Head of caudate nucleus (tissue), 42 donors: ENCODE measurements at regions not wholly inside any gene's neighbourhood (a gene's known extent, or its start where the extent isn't known, plus 50 kb on each side); places are given as distances from the start of the nearest gene placed in this dataset.
"Not testable (repeated sequence)": the region's sequence is repeated elsewhere in the genome, so short reads cannot be mapped to it uniquely, and the experiment has no call there.

Experiments used
- DNase-seq, 42 donors: peaks; one replicate each; pipeline versions ENCODE4 v3.0.0 to v3.0.0-alpha.2; 2020 to 2021; ENCODE audit warnings: mixed read lengths in 7 of 42
- intact Hi-C: fragments of 100-400 bp; cut with DNase I; formaldehyde crosslinking; loops from one replicate; pipeline ENCODE4 v1.15.0; 2022

- peak in 1 of 42 donors; percentile 8 for DNase-seq
- intact Hi-C loops: loop anchor here (10.0 kb wide), 1 partner anchor 936 kb away; no protein-coding TSS in a partner anchor
These were observed 63.9 kb downstream of the MAT2B start for GRCh38 chr5:163569284-163569683.

GRCh38 chr5:163571744-163572143 is 66.3 kb downstream of the MAT2B start:
- intact Hi-C loops: no loop called here
- DNase-seq: no peak

- intact Hi-C loops: no loop called here
- DNase-seq: no peak
These were observed 69.3 kb downstream of the MAT2B start for GRCh38 chr5:163574472-163575440.

- intact Hi-C loops: no loop called here
- no peak for DNase-seq
These were observed 73.2 kb downstream of the MAT2B start for GRCh38 chr5:163578652-163579051.

DNA sequence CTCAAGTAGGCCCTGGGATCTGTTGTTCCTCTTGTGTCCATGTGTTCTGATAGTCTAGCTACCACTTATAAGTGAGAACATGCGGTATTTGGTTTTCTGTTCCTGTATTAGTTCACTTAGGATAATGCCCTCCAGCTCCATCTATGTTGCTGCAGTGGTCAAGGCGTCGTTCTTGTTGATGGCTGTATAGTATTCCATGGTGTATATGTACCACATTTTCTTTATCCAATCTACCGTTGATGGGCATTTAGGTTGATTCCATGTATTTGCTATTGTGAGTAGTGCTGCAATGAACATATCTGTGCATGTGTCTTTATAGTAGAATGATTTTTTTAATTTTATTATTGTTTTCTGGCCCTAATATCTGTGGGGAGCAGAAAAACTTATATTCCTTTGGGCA is 74.3 kb downstream of the MAT2B start:
- DNase-seq: no peak
- intact Hi-C loops: no loop called here

DNA sequence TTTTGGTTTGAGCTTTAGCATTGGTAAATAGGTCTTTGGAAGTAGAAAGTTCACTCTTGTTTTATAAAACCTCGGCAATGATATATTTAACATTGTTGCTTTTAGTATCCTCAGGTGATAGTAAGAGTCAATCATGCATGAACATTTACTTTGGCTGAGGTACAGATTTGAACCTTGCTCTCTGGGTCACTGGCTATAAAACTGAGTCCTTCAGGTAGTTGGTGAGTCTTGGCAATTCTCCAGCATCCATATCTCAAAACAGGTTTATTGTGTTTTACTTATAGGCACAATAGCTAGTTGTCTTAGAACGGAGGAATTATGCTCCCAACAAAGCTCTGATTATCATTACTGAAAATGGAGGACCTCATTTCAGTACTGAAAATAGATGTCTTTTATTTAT is 75.1 kb downstream of the MAT2B start:
- no peak for DNase-seq
- intact Hi-C loops: no loop called here

DNA sequence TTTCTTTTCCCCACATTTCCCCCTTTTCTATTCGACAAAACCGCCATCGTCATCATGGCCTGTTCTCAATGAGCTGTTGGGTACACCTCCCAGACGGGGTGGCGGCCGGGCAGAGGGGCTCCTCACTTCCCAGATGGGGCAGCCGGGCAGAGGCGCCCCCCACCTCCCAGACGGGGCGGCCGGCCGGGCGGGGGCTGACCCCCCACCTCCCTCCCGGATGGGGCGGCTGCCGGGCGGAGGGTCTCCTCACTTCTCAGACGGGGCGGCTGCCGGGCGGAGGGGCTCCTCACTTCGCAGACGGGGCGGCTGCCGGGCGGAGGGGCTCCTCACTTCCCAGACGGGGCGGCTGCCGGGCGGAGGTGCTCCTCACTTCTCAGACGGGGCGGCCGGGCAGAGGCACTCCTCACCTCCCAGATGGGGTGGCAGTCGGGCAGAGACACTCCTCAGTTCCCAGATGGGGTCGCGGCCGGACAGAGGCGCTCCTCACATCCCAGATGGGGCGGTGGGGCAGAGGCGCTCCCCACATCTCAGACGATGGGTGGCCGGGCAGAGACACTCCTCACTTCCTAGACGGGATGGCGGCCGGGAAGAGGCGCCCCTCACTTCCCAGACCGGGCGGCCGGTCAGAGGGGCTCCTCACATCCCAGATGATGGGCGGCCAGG is 78.2 kb downstream of the MAT2B start:
- intact Hi-C loops, DNase-seq: not testable (repeated sequence)

GRCh38 chr5:163585206-163585605 is 79.8 kb downstream of the MAT2B start:
- intact Hi-C loops: no loop called here

GRCh38 chr5:163586531-163586956 is 81.1 kb downstream of the MAT2B start:
- intact Hi-C loops: no loop called here
- no peak for DNase-seq

More at GRCh38 chr5:163585206-163585605, 79.8 kb downstream of the MAT2B start:
- no peak for DNase-seq

DNA sequence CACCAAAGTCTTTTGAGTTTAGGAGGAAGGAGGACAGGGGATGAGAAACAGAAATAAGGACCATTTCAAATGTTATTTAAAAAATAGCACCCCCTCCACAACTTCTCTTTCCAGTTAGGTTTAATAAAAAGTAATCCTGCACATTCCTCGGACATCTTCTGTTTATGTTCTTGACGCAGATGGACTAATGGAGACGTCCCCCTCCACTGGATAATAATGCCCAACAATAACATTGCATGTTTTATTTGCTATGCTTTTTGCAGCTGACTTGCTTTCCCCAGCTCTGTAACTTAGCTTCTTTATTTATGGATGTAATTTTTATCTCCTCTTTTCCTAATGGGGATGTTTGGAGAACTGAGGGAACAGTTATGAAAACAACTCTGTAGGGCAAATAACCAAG is 89.5 kb downstream of the MAT2B start:
- no peak for DNase-seq
- intact Hi-C loops: no loop called here

DNA sequence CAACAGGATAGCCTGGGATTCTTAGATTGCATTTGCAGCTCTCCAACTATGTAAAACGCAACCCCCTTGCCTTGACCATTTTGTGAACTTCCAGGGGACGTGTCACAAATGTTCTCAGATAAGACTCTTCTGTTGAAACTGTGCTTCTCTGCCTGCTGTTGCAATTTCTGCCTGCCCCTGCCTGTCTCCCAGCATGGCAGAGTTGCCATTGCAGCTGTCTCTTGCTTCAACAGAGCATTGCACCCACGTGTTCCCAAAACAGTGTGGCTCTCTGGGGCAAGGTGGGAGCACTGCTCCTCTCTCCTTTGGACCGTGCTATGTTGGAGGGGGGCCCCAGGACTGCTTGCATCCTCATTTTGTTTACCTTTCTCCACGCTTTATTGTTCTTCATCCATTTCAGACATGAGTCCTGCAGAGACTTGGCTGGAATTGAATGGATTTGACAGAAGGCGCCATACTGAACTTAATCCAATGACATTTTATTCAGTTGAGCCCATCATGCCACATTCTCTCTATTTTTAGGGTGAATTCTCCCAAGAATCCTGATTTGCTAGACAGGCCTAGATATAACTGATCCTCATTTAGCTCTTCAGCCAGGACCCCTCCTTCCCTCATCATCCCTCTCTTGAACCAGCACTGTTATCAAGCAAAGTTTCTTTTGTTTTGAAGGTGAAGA is 90.7 kb downstream of the MAT2B start:
- intact Hi-C loops: no loop called here
- DNase-seq: no peak

DNA sequence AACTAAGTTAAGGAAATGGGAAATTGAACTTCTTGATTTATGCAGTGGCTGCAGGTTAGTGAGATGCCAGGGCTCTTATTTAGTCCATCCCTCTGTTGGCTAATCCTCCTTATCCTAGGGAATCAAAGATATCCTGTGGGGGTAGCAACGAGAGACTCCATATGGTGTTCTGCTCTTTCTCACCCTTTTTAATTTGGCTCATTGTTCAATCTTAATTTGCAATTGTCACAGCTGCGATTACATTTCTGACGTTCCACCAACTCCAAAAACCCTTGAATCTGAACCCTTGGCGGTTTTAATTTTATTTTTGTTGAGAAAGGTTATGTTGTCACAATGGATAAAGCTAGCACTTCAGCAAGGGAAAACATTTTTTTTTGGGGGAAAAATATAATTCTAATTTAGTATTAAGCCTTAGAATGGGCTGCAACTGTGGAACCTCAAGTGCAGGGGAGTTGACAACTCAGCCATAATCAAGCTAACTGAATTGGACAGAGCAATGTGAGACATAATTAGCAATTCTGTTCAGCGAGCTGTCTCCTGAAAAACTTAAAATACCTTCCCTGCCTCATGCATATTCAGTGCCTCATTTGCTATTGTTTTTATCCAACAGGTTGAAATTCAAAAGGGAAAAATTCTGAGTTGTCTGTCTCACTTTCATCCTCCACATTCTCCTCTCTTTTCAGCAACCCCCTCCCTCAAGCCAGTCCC is 91.3 kb downstream of the MAT2B start:
- DNase-seq: no peak
- intact Hi-C loops: no loop called here

DNA sequence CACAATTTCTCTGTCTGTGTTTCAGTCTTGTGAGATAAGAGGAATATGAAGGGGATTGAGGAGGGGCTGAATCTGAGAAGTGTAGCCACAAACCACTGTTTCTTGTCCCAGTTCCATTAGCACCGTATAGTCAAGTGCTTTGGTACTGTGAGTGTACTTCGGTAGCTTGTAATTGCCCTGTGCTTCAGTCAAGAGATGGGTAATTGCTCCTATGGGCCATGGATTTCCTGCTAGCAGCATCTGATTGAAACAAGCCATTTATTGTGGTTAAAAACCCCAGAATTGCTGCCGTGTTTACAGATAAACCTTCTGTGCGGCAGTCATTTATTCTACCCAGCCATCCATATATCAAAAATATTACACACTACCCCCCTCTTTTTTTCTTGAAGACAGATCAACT is 98.6 kb downstream of the MAT2B start:
- no peak for DNase-seq
- intact Hi-C loops: no loop called here

DNA sequence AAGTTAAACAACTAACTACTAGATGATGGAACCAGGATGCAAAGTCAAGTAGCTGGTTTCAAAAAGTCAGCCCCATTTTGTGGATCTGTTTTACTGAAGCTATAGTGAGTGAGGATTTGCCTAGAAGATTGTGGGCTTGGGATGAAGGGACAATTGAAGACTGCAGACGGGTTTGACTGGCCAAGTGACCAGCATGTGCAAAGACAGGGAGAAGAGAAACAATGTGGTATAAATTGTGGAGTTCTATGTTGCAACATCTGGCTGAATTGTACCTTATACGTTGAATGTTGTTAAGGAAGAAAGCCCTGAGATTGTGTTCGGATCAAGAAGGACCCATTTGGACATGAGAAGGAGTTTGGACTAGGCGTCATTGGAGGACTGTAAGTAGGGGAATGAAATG is 101.8 kb downstream of the MAT2B start:
- no peak for DNase-seq
- intact Hi-C loops: no loop called here

DNA sequence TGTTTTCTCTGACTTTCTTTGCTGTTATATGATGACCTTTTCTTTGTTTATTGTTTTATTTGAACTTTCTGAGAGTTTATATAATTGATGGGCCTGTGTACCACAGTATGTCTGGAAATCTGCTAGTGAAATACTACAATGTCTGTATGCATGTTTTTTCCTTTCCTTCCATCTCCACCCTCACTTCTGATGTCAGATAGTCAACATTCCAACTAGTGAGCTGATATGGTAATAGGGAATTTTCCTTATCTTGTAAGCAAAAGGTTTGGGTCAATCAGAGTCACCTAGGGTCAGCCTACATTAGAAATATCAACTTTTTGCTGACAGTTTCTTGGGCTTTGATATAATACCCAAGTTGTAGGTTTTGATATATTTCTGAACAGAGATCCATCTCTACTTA is 103.2 kb downstream of the MAT2B start:
- DNase-seq: no peak
- intact Hi-C loops: no loop called here

GRCh38 chr5:163609910-163610309 is 104.5 kb downstream of the MAT2B start:
- DNase-seq: no peak
- intact Hi-C loops: no loop called here

GRCh38 chr5:163612358-163613149 is 107.1 kb downstream of the MAT2B start:
- intact Hi-C loops: no loop called here
- DNase-seq: peak in 1 of 42 donors; percentile 4

DNA sequence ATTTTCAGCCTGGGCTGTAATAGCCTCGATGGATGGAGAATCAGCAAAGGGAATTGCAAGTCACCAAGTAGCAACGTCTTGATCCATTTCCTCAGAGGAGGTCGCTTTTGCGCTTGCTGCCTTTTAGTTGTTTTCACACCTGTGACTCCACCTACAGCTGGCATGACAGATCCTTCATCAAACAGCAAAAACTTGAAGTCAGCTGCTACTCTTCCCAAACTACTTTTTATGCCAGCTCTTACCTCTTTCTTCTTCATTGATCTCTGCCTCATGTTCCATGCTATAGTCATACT is 107.7 kb downstream of the MAT2B start:
- intact Hi-C loops: no loop called here
- no peak for DNase-seq

DNA sequence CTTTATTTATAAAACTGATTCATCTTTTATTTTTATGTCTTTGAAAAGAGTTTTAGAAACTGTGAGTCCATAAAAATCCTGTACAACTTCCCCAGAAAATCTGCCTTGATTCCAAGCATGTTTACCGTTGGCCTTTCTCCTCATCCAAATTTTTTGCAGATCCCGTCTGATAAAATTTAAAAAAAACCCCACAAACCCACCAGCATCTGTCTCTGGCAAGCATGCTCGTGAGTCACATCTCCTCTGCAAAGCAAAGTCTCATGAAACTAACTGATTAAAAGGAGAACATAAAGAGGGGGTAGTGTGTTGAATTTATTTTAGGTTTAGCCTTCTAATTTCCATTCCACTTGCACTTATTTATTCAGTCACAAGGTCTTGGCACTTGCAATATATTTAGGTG is 109.4 kb downstream of the MAT2B start:
- DNase-seq: no peak
- intact Hi-C loops: no loop called here
